ENCODE measurements at regions not wholly inside any gene's neighbourhood (a gene's known extent, or its start where the extent isn't known, plus 50 kb on each side); places are given as distances from the start of the nearest gene placed in this dataset.

DNA sequence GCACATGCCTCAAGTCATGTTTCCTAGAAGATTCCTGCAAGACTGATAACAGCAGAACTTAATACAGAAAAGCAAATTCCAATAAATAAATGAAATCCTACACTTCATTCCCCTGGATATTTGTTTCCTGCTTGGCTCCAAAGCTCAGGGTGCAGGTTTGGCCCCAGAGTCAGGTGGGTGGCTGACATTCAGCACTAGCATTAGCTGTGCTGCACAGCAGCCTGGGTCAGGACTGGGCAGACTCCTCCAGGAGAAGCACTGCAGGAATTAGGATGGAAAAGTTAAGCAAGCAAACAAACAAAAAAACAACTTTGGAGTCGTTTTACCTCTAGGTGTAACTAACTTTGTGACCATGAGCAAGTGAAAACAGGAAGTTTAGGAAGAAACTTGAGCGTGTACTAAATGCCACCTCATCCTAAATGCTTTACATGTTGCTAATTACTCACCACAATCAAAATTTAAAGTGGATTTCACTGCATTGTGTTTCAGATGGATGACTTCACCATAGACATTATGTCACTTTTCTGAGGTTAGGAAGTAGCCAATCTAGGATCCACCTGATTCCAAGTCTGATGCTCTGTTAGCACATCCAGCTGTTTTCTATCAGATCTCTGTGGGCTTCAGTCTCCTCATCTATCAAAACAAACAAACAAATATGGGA, 239.4 kb downstream of the C7orf25 start:
- Mint-ChIP-seq H3K4me1 (peaks cover 4% of the 10 kb centered on the region), H3K4me3 (no peak overlapping the region), H3K9me3 (peaks cover 2% of the 10 kb centered on the region), H3K27ac (ENCODE audit: unreplicated experiment) (no peak overlapping the region), H3K36me3 (ENCODE audit: low read depth) (peaks cover 2% of the 10 kb centered on the region), H3K27me3 (ENCODE audit: low read depth) (no peaks in the 10 kb centered on the region)
- TF ChIP-seq, protein P1, sequence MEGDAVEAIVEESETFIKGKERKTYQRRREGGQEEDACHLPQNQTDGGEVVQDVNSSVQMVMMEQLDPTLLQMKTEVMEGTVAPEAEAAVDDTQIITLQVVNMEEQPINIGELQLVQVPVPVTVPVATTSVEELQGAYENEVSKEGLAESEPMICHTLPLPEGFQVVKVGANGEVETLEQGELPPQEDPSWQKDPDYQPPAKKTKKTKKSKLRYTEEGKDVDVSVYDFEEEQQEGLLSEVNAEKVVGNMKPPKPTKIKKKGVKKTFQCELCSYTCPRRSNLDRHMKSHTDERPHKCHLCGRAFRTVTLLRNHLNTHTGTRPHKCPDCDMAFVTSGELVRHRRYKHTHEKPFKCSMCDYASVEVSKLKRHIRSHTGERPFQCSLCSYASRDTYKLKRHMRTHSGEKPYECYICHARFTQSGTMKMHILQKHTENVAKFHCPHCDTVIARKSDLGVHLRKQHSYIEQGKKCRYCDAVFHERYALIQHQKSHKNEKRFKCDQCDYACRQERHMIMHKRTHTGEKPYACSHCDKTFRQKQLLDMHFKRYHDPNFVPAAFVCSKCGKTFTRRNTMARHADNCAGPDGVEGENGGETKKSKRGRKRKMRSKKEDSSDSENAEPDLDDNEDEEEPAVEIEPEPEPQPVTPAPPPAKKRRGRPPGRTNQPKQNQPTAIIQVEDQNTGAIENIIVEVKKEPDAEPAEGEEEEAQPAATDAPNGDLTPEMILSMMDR (conservative IDR thresholded peaks at IDR 0.05): no peak
- DNase-seq (ENCODE audit: low read depth, low spot score): no peak

DNA sequence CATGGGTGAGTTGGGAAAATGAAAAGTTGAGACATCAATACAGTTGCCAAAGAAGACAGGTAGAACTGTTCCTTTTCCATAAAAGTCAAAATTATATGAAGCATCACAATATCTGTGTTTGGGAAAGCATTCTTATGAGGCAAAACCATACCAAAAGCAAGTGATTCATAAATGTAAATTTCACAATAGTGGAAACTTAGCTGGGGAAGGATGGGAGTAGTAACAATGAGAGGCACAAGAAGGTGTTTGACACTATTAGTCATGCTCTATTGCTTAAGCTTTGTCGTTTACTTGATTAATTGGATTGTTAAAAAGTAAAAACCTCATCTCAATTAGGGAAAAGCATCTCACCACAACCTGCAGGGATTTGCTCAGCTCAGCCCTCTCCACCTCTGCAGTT, 240.2 kb downstream of the C7orf25 start:
- H3K4me1 Mint-ChIP-seq: peaks cover 4% of the 10 kb centered on the region
- peaks cover 9% of the 10 kb centered on the region for H3K9me3 Mint-ChIP-seq
- H3K27ac Mint-ChIP-seq (ENCODE audit: unreplicated experiment): no peak overlapping the region
- no peaks in the 10 kb centered on the region for H3K27me3 Mint-ChIP-seq (ENCODE audit: low read depth)
- TF ChIP-seq, protein P1 (conservative IDR thresholded peaks at IDR 0.05): no peak
- no peak for DNase-seq (ENCODE audit: low read depth, low spot score)
- no peak overlapping the region for H3K4me3 Mint-ChIP-seq
- H3K36me3 Mint-ChIP-seq (ENCODE audit: low read depth): peaks cover 11% of the 10 kb centered on the region

DNA sequence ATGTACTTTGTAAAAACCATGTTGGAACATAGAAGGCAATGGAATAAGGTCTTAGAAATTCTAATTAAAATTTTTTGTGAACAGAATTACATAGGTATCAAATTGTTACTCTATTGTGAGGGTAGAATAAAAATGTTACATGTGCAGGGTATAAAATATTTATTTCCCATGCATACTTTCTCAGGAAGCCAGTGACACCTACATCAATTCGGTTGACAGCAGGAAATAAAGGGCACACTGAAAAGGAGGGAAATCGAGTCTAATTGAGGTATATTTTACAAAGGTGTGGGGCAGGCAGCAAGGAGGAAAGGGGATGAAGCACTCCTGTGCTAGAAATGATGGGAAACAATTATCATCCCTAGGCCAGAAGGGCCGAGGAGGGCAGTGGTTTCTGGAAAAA, 244.9 kb downstream of the C7orf25 start:
- peaks cover 27% of the 10 kb centered on the region for H3K9me3 Mint-ChIP-seq
- H3K4me3 Mint-ChIP-seq: no peak overlapping the region
- TF ChIP-seq, protein P1 (conservative IDR thresholded peaks at IDR 0.05): no peak
- no peak for DNase-seq (ENCODE audit: low read depth, low spot score)
- H3K27ac Mint-ChIP-seq (ENCODE audit: unreplicated experiment): no peak overlapping the region
- H3K36me3 Mint-ChIP-seq (ENCODE audit: low read depth): peaks cover 15% of the 10 kb centered on the region
- H3K4me1 Mint-ChIP-seq: no peaks in the 10 kb centered on the region
- no peaks in the 10 kb centered on the region for H3K27me3 Mint-ChIP-seq (ENCODE audit: low read depth)

DNA sequence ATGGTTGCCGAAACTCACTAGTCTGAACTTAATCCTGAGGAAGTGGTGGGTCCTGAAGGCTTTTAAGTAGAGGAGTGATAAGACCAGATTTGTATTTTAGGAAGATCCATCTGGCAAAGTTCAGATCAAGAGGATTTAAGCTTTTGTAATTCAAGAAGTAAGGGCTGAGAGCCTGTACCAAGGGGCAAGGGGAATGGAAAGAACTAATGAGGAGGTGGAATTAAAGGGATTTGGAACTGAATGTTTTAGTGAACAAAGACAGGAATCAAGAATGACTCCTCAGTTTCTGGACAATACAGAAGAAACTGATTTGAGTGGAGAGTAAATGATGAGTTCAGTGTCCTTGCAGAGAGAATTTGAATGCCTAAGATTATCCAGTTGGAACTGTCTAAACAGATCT, 249.0 kb downstream of the C7orf25 start:
- H3K4me1 Mint-ChIP-seq: no peaks in the 10 kb centered on the region

DNA sequence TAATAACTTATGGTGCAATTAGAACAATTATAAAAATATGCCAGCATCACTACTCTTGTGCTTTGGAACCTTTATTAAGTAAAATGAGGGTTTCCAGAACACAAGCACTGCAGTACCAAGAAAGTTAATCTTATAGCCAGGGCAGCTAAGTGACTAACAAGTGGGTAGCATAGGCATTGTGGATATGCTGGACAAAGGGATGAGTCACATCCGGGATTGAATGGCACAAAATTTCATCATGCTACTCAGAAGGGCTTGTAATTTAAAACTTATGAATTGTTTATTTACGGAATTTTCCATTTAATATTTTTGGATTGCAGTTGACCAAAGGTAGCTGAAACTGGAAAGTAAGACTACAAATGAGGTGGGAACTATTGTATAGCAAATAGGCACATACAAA, 250.6 kb downstream of the C7orf25 start:
- TF ChIP-seq, protein P1 (conservative IDR thresholded peaks at IDR 0.05): no peak
- H3K36me3 Mint-ChIP-seq (ENCODE audit: low read depth): peaks cover 3% of the 10 kb centered on the region
- peaks cover 24% of the 10 kb centered on the region for H3K9me3 Mint-ChIP-seq
- no peaks in the 10 kb centered on the region for H3K4me1 Mint-ChIP-seq
- H3K27me3 Mint-ChIP-seq (ENCODE audit: low read depth): no peaks in the 10 kb centered on the region
- no peak overlapping the region for H3K4me3 Mint-ChIP-seq
- DNase-seq (ENCODE audit: low read depth, low spot score): no peak
- H3K27ac Mint-ChIP-seq (ENCODE audit: unreplicated experiment): no peak overlapping the region

More for the DNA sequence above, 249.0 kb downstream of the C7orf25 start:
- TF ChIP-seq, protein P1 (conservative IDR thresholded peaks at IDR 0.05): no peak
- Mint-ChIP-seq H3K27ac (ENCODE audit: unreplicated experiment) (no peak overlapping the region), H3K36me3 (ENCODE audit: low read depth) (peaks cover 15% of the 10 kb centered on the region), H3K4me3 (no peak overlapping the region), H3K27me3 (ENCODE audit: low read depth) (no peaks in the 10 kb centered on the region), H3K9me3 (peaks cover 33% of the 10 kb centered on the region)
- no peak for DNase-seq (ENCODE audit: low read depth, low spot score)
